Progenitor cell of endocrine pancreas (in vitro differentiated cells): ENCODE measurements at regions not wholly inside any gene's neighbourhood (a gene's known extent, or its start where the extent isn't known, plus 50 kb on each side); places are given as distances from the start of the nearest gene placed in this dataset.

Experiments
- DNase-seq: peaks from one replicate; pipeline ENCODE4 v3.0.0; 2021; ENCODE audit warnings: low spot score; ENCODE audit not compliant: unreplicated experiment
- H3K27ac Mint-ChIP-seq: 2 replicates; pipeline ENCODE4 v1.8.0; 2021; ENCODE audit warnings: mild to moderate bottlenecking, moderate library complexity, mixed read lengths
- H3K27me3 Mint-ChIP-seq: 2 replicates; pipeline ENCODE4 v1.8.0; 2021; ENCODE audit warnings: mixed read lengths
- H3K36me3 Mint-ChIP-seq: 2 replicates; pipeline ENCODE4 v1.8.0; 2022; ENCODE audit warnings: mixed read lengths; ENCODE audit not compliant: insufficient read depth
- H3K4me1 Mint-ChIP-seq: 2 replicates; pipeline ENCODE4 v1.8.0; 2021; ENCODE audit warnings: low read depth, mixed read lengths
- H3K4me3 Mint-ChIP-seq: 2 replicates; pipeline ENCODE4 v1.8.0; 2021; ENCODE audit warnings: low read depth, mild to moderate bottlenecking, moderate library complexity, mixed read lengths
- H3K9me3 Mint-ChIP-seq: 2 replicates; pipeline ENCODE4 v1.8.0; 2021; ENCODE audit warnings: low read depth, mixed read lengths
- TF ChIP-seq, protein P1 (sequence below): fragments of 200-600 bp; sonication (generic); IDR thresholded peaks from one replicate; pipeline ENCODE4 v1.5.0; 2021; ENCODE audit warnings: antibody characterized with exemption, mild to moderate bottlenecking; ENCODE audit not compliant: unreplicated experiment

GRCh38 chr14:62420847-62421246 lies 624.4 kb downstream of the KCNH5 start:
- Mint-ChIP-seq H3K27me3 (no peaks in the 10 kb centered on the region), H3K4me3 (no peak overlapping the region), H3K9me3 (peaks cover 15% of the 10 kb centered on the region), H3K36me3 (no peaks in the 10 kb centered on the region), H3K4me1 (peaks cover 23% of the 10 kb centered on the region), H3K27ac (peak overlapping the region; percentile 92)
- DNase-seq, result no peak
- TF ChIP-seq, protein P1, sequence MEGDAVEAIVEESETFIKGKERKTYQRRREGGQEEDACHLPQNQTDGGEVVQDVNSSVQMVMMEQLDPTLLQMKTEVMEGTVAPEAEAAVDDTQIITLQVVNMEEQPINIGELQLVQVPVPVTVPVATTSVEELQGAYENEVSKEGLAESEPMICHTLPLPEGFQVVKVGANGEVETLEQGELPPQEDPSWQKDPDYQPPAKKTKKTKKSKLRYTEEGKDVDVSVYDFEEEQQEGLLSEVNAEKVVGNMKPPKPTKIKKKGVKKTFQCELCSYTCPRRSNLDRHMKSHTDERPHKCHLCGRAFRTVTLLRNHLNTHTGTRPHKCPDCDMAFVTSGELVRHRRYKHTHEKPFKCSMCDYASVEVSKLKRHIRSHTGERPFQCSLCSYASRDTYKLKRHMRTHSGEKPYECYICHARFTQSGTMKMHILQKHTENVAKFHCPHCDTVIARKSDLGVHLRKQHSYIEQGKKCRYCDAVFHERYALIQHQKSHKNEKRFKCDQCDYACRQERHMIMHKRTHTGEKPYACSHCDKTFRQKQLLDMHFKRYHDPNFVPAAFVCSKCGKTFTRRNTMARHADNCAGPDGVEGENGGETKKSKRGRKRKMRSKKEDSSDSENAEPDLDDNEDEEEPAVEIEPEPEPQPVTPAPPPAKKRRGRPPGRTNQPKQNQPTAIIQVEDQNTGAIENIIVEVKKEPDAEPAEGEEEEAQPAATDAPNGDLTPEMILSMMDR, result no peak

DNA sequence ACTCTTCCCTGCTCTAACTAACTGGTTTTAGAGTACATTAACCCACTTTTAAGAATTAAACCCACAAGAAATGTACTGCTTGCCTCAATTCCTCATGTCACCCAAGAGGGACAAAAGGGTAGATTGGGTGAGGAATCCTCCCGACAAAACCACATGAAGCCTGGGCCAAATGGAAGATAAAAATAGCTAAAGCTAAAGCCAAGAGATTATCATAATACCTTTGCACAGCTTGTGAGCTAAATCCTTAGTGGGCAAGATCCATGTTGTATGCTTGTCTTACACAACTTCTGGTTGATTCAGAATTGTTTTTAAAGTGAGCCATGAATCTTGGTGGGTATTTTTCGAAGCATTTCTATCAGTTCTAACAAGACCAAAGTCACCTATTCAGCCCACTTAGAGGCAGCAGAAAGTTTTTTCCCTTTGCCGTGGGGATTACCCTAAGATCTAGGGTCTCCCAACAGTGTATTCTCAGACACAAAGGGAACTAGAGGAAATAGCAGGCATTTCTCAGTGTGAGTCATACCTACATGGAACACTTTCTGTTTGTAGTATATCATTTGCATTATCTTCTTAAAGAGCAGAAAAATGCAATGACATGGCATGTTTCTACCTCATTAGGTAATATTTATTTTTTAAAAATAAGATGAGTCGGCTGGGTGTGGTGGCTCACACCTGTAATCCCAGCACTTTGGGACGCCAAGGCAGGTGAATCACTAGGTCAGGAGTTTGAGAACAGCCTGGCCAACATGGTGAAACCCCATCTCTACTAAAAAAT lies 616.6 kb downstream of the KCNH5 start:
- H3K36me3 Mint-ChIP-seq, result no peaks in the 10 kb centered on the region
- no peaks in the 10 kb centered on the region for H3K27me3 Mint-ChIP-seq
- H3K27ac Mint-ChIP-seq, result no peak overlapping the region
- no peak overlapping the region for H3K4me3 Mint-ChIP-seq
- H3K4me1 Mint-ChIP-seq, result no peaks in the 10 kb centered on the region
- DNase-seq, result no peak
- TF ChIP-seq, protein P1, result no peak
- H3K9me3 Mint-ChIP-seq, result peaks cover 31% of the 10 kb centered on the region

DNA sequence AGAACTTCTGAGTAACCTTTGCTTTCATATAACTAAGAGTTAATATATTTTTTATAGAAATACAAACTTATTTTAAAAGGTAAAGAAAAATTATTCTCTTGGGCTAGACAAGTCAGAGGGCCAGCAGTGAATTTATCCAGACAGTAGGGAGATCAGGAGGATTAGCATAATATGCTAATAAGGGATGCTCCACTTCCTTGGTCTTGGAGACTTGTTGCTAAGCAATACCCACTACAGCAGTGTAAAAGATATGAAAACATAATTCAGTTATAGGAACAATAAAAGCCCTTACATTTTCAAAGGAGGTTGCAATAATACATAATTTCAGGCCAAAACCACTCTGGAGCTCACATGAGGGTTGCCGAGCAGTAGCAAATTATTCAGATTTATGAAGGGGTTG lies 615.6 kb downstream of the KCNH5 start:
- H3K27ac Mint-ChIP-seq, result no peak overlapping the region
- TF ChIP-seq, protein P1, result no peak
- H3K27me3 Mint-ChIP-seq, result no peaks in the 10 kb centered on the region
- no peak overlapping the region for H3K4me3 Mint-ChIP-seq
- H3K36me3 Mint-ChIP-seq, result no peaks in the 10 kb centered on the region
- H3K4me1 Mint-ChIP-seq, result no peaks in the 10 kb centered on the region
- DNase-seq, result no peak
- peaks cover 33% of the 10 kb centered on the region for H3K9me3 Mint-ChIP-seq

DNA sequence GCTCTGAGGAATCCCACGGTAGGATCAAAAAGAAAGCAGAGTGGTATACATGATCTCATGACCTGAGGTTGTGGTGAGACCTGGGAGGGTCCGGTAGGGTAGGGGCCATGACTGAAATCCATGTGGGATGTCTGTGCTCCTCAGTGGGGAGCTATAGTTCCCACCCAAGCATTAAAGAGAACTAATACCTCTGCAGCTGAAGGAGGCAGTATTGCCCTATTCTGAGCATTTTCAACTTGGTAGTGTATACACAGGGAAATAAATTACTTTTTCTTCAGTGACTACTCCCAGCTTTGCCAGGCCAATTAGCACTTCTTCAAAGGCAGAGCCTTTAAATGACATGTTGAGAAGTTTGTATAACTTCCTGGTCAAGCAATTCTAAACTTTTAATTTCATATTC lies 613.8 kb downstream of the KCNH5 start:
- H3K27ac Mint-ChIP-seq, result no peak overlapping the region
- H3K4me3 Mint-ChIP-seq, result no peak overlapping the region
- peaks cover 23% of the 10 kb centered on the region for H3K9me3 Mint-ChIP-seq
- no peaks in the 10 kb centered on the region for H3K36me3 Mint-ChIP-seq
- H3K27me3 Mint-ChIP-seq, result no peaks in the 10 kb centered on the region
- no peak for DNase-seq
- no peaks in the 10 kb centered on the region for H3K4me1 Mint-ChIP-seq
- TF ChIP-seq, protein P1, result no peak

DNA sequence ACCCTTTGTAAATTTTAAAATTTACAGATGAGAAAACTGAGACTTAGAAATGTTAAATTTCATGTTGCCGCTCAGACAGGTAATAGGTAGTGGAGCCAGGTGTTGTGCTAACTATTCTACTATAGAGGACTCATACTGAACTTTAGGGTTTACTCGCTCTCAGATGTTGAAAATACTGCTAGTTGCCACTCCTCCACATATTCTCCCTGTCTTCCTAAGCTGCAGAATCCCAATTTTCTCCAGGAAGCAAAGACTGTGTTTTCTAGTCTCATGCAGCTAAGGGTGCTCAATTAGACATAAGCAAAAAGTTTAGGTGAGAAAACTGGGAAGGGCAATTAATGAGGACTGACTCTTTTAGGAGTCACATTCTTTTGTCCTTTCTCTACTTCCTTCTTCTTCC lies 612.3 kb downstream of the KCNH5 start:
- H3K9me3 Mint-ChIP-seq, result peaks cover 26% of the 10 kb centered on the region
- H3K27me3 Mint-ChIP-seq, result no peaks in the 10 kb centered on the region
- H3K27ac Mint-ChIP-seq, result no peak overlapping the region
- no peak overlapping the region for H3K4me3 Mint-ChIP-seq
- no peaks in the 10 kb centered on the region for H3K36me3 Mint-ChIP-seq
- DNase-seq, result no peak
- TF ChIP-seq, protein P1, result no peak
- no peaks in the 10 kb centered on the region for H3K4me1 Mint-ChIP-seq
